22Rv1 (cell line): ENCODE measurements at regions not wholly inside any gene's neighbourhood (a gene's known extent, or its start where the extent isn't known, plus 50 kb on each side); places are given as distances from the start of the nearest gene placed in this dataset.

ENCODE experiments used
- ZFX ChIP-seq: fragments of 450-650 bp; IDR thresholded peaks from 2 replicates; pipeline ENCODE4 v1.6.1; 2017; ENCODE audit warnings: antibody characterized with exemption, borderline replicate concordance
- TF ChIP-seq, protein P1 (sequence below): fragments of 450-650 bp; IDR thresholded peaks from 2 replicates; pipeline ENCODE4 v1.5.1; 2017; ENCODE audit warnings: mild to moderate bottlenecking

DNA sequence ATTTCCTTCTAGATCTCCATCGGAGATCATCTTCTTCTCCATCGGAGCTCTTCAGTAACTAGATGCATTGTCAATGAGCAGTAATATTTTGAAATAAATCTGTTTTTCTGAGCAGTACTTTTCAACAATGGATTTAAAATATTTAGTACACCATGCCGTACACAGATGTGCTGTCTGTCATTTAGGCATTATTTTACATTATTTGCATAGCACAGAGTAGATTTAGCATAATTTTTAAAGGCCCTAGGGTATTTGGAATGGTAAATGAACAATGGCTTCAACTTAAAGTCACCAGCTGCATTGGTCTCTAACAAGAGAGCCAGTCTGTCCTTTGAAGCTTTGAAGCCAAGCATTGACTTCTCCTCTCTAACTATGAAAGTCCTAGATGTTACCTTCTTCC lies 95.4 kb upstream of the ANKFN1 start:
- TF ChIP-seq, protein P1, sequence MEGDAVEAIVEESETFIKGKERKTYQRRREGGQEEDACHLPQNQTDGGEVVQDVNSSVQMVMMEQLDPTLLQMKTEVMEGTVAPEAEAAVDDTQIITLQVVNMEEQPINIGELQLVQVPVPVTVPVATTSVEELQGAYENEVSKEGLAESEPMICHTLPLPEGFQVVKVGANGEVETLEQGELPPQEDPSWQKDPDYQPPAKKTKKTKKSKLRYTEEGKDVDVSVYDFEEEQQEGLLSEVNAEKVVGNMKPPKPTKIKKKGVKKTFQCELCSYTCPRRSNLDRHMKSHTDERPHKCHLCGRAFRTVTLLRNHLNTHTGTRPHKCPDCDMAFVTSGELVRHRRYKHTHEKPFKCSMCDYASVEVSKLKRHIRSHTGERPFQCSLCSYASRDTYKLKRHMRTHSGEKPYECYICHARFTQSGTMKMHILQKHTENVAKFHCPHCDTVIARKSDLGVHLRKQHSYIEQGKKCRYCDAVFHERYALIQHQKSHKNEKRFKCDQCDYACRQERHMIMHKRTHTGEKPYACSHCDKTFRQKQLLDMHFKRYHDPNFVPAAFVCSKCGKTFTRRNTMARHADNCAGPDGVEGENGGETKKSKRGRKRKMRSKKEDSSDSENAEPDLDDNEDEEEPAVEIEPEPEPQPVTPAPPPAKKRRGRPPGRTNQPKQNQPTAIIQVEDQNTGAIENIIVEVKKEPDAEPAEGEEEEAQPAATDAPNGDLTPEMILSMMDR, result no peak
- TF ChIP-seq ZFX, result no peak
